ENCODE measurements at regions not wholly inside any gene's neighbourhood (a gene's known extent, or its start where the extent isn't known, plus 50 kb on each side); places are given as distances from the start of the nearest gene placed in this dataset.

DNA sequence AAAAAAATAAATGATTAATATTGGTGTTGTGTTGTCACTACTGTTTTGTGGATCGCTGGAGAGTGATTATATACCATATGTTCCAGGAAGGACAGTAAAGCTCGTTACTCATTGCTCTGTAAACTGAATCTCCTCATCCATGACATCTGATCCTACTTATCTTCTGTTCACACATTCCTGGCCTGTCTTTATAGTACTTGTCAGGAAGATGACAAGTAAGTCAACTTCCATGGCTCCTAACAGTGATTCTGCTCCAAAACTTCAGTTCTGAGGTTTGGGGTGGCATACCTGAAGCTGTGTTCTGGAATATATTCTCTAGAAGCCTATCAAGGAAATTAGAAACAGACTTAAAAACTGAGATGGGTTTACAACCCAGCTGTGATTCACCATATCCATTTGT, 288.9 kb downstream of the ZBBX start:
- in situ Hi-C loops (cut with MboI; ENCODE audit: low sequenced_read_pairs): no loop called here
- H3K18ac ChIP-seq (ENCODE audit: low read depth, low read length): no peak overlapping the region
- H3K36me3 ChIP-seq (ENCODE audit: control insufficient read depth, insufficient read depth, low read length): no peaks in the 10 kb centered on the region
- H3K27me3 ChIP-seq (ENCODE audit: control insufficient read depth, insufficient read depth, low read length): no peaks in the 10 kb centered on the region
- intact Hi-C loops (cut with micrococcal nuclease): no loop called here
- ChIA-PET CTCF (no interaction called here), POLR2A (ENCODE audit: unreplicated experiment) (no interaction called here)
- ATAC-seq (ENCODE audit: low read depth) (no peak), DNase-seq (no peak)
- no peak overlapping the region for H3K14ac ChIP-seq (replicated peaks; ENCODE audit: low read depth, low read length)
- H3K9ac ChIP-seq (ENCODE audit: low read depth, low read length): no peak overlapping the region
- no peak overlapping the region for H3K56ac ChIP-seq (ENCODE audit: extremely low read depth, insufficient read depth, low read length)
- H3K4ac ChIP-seq (ENCODE audit: low read depth, low read length): no peak overlapping the region
- WGBS, 2 experiments (ENCODE audit: extremely low coverage in 2 of 2, insufficient read length in 1 of 2): no CpG with 5 or more reads among the region's 2 CpGs
- no peak overlapping the region for H2BK120ac ChIP-seq (ENCODE audit: low read depth, low read length)
- H2BK20ac ChIP-seq (ENCODE audit: low read depth, low read length): no peak overlapping the region
- no peak overlapping the region for H4K91ac ChIP-seq (ENCODE audit: insufficient read depth, low read depth, low read length)
- no peak overlapping the region for H2BK5ac ChIP-seq (ENCODE audit: low read depth, low read length, poor library complexity, severe bottlenecking)
- no peak overlapping the region for H3K23ac ChIP-seq (ENCODE audit: low read depth, low read length)
- no peaks in the 10 kb centered on the region for H3K9me3 ChIP-seq (ENCODE audit: control insufficient read depth, insufficient read depth, low read length)
- H3K79me1 ChIP-seq (ENCODE audit: low read depth in 1 of 2, low read length in 2 of 2): no peaks in the 10 kb centered on the region
- no peak overlapping the region for H4K8ac ChIP-seq (ENCODE audit: low read depth in 2 of 2, low read length in 2 of 2)
- no peak overlapping the region for H2AFZ ChIP-seq (replicated peaks; ENCODE audit: low read length, poor library complexity)
- H4K5ac ChIP-seq (ENCODE audit: low read depth, low read length): no peak overlapping the region
- H3K4me3 ChIP-seq (ENCODE audit: insufficient read depth, low read depth, low read length): no peak overlapping the region
- H2AK5ac ChIP-seq (ENCODE audit: low read depth, low read length): no peak overlapping the region
- no peak overlapping the region for H3K4me2 ChIP-seq (ENCODE audit: low read depth, low read length)
- no peak overlapping the region for H2AK9ac ChIP-seq (replicated peaks; ENCODE audit: low read depth, low read length, poor library complexity)
- no TSS peak for BruUV-seq (replicated peaks)
- no peak overlapping the region for H2BK15ac ChIP-seq (ENCODE audit: low read depth, low read length)
- H4K20me1 ChIP-seq (ENCODE audit: insufficient read depth, low read length): no peaks in the 10 kb centered on the region
- TF ChIP-seq POLR2A (IDR thresholded peaks at IDR 0.05; ENCODE audit: low read depth, low read length) (no peak), RCOR1 (IDR thresholded peaks at IDR 0.05; ENCODE audit: insufficient replicate concordance, low read length) (no peak), CEBPB (IDR thresholded peaks at IDR 0.05; ENCODE audit: low read depth, low read length) (no peak), MXI1 (IDR thresholded peaks at IDR 0.05; ENCODE audit: borderline replicate concordance, low read depth, low read length) (no peak), BHLHE40 (IDR thresholded peaks at IDR 0.05; ENCODE audit: low read depth, low read length) (no peak), FOS (IDR thresholded peaks at IDR 0.05; ENCODE audit: low read depth, low read length) (no peak), MAFK (IDR thresholded peaks at IDR 0.05; ENCODE audit: low read depth, low read length) (no peak)
- TF ChIP-seq, protein P1, sequence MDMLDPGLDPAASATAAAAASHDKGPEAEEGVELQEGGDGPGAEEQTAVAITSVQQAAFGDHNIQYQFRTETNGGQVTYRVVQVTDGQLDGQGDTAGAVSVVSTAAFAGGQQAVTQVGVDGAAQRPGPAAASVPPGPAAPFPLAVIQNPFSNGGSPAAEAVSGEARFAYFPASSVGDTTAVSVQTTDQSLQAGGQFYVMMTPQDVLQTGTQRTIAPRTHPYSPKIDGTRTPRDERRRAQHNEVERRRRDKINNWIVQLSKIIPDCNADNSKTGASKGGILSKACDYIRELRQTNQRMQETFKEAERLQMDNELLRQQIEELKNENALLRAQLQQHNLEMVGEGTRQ (IDR thresholded peaks at IDR 0.05; ENCODE audit: low read depth, low read length): no peak
- TF ChIP-seq, protein P2, sequence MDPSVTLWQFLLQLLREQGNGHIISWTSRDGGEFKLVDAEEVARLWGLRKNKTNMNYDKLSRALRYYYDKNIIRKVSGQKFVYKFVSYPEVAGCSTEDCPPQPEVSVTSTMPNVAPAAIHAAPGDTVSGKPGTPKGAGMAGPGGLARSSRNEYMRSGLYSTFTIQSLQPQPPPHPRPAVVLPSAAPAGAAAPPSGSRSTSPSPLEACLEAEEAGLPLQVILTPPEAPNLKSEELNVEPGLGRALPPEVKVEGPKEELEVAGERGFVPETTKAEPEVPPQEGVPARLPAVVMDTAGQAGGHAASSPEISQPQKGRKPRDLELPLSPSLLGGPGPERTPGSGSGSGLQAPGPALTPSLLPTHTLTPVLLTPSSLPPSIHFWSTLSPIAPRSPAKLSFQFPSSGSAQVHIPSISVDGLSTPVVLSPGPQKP (IDR thresholded peaks at IDR 0.05; ENCODE audit: borderline replicate concordance, low read depth, low read length): no peak
- dilution Hi-C loops (cut with HindIII; ENCODE audit: low sequenced_read_pairs, unreplicated experiment): no loop called here
- no peak overlapping the region for H3K27ac ChIP-seq (ENCODE audit: insufficient read depth, low read length)
- no peaks in the 10 kb centered on the region for H3K4me1 ChIP-seq (ENCODE audit: control insufficient read depth, insufficient read depth, low read length)
- H3K9me1 ChIP-seq (ENCODE audit: insufficient read depth, low read length): no peaks in the 10 kb centered on the region

All from IMR-90 (cell line).